IPS-NIHi11 (cell line): ENCODE measurements at regions not wholly inside any gene's neighbourhood (a gene's known extent, or its start where the extent isn't known, plus 50 kb on each side); places are given as distances from the start of the nearest gene placed in this dataset.
A peak's percentile ranks its signal among the peaks of the same experiment; 100 is the strongest.

ENCODE experiments used
- DNase-seq: peaks from one replicate; pipeline ENCODE4 v3.0.0; 2012; ENCODE audit warnings: mixed read lengths, low spot score

- DNase-seq, result peak; percentile 56
Observed at GRCh38 chr11:122523846-122524805, 131.4 kb upstream of the UBASH3B start.

GRCh38 chr11:122521626-122522025 lies 133.9 kb upstream of the UBASH3B start:
- no peak for DNase-seq

- DNase-seq, result no peak
Observed at GRCh38 chr11:122517403-122518379, 137.8 kb upstream of the UBASH3B start.

GRCh38 chr11:122516686-122517085 lies 138.8 kb upstream of the UBASH3B start:
- DNase-seq, result no peak

- no peak for DNase-seq
Observed at GRCh38 chr11:122513997-122514396, 141.5 kb upstream of the UBASH3B start.

GRCh38 chr11:122513328-122513727 lies 142.2 kb upstream of the UBASH3B start:
- DNase-seq, result no peak

- no peak for DNase-seq
Observed at GRCh38 chr11:122512688-122513087, 142.8 kb upstream of the UBASH3B start.

GRCh38 chr11:122509899-122510298 lies 145.6 kb upstream of the UBASH3B start:
- DNase-seq, result no peak

- no peak for DNase-seq
Observed at GRCh38 chr11:122509091-122509490, 146.4 kb upstream of the UBASH3B start.

GRCh38 chr11:122505304-122506006 lies 150.1 kb upstream of the UBASH3B start:
- peak; percentile 85 for DNase-seq

- DNase-seq, result no peak
Observed at GRCh38 chr11:122494221-122494620, 161.3 kb upstream of the UBASH3B start.

- no peak for DNase-seq
Observed at GRCh38 chr11:122491509-122491908, 164.0 kb upstream of the UBASH3B start.

GRCh38 chr11:122488892-122489706 lies 166.4 kb upstream of the UBASH3B start:
- DNase-seq, result no peak

GRCh38 chr11:122487669-122488068 lies 167.9 kb upstream of the UBASH3B start:
- DNase-seq, result no peak

GRCh38 chr11:122486793-122487495 lies 168.6 kb upstream of the UBASH3B start:
- DNase-seq, result peak; percentile 38

- no peak for DNase-seq
Observed at GRCh38 chr11:122478986-122479385, 176.5 kb upstream of the UBASH3B start.

GRCh38 chr11:122468965-122469364 lies 186.6 kb upstream of the UBASH3B start:
- no peak for DNase-seq

- DNase-seq, result no peak
Observed at GRCh38 chr11:122463530-122463929, 192.0 kb upstream of the UBASH3B start.

GRCh38 chr11:122459064-122459463 lies 196.5 kb upstream of the UBASH3B start:
- DNase-seq, result no peak

GRCh38 chr11:122453586-122453985 lies 201.9 kb upstream of the UBASH3B start:
- DNase-seq, result no peak
